ENCODE measurements at regions not wholly inside any gene's neighbourhood (a gene's known extent, or its start where the extent isn't known, plus 50 kb on each side); places are given as distances from the start of the nearest gene placed in this dataset.
"Not testable (repeated sequence)": the region's sequence is repeated elsewhere in the genome, so short reads cannot be mapped to it uniquely, and the experiment has no call there.

DNA sequence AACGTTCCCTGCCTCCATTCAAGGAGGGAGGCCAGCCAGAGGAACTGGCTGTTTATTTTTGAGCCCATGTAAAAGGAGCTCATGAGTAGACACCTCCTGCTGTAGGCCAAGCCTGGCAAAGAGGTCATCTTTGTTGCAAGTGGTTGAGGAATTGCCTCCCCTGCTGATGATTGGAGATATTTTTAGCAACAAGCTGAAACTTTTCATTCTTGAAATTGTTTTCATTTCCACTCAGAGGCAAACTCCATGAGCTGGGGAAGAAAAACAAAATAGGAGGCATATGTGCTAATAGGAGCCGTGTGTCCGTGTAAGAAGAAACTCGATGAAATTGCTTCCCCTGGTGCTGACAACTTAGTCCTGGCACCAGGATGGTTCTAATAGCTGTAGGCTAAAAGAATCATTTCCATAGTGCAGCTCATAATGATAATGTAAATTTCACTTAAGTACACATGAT, 440.1 kb upstream of the FAR2 start:
- H3K9me3 Mint-ChIP-seq: peaks cover 8% of the 10 kb centered on the region
- H3K4me3 Mint-ChIP-seq: no peak overlapping the region
- intact Hi-C loops (cut with micrococcal nuclease): no loop called here
- H3K27me3 Mint-ChIP-seq: no peaks in the 10 kb centered on the region
- H3K27ac Mint-ChIP-seq: no peak overlapping the region
- DNase-seq: no peak
- no peaks in the 10 kb centered on the region for H3K4me1 Mint-ChIP-seq
- no peaks in the 10 kb centered on the region for H3K36me3 Mint-ChIP-seq (ENCODE audit: low read depth)

DNA sequence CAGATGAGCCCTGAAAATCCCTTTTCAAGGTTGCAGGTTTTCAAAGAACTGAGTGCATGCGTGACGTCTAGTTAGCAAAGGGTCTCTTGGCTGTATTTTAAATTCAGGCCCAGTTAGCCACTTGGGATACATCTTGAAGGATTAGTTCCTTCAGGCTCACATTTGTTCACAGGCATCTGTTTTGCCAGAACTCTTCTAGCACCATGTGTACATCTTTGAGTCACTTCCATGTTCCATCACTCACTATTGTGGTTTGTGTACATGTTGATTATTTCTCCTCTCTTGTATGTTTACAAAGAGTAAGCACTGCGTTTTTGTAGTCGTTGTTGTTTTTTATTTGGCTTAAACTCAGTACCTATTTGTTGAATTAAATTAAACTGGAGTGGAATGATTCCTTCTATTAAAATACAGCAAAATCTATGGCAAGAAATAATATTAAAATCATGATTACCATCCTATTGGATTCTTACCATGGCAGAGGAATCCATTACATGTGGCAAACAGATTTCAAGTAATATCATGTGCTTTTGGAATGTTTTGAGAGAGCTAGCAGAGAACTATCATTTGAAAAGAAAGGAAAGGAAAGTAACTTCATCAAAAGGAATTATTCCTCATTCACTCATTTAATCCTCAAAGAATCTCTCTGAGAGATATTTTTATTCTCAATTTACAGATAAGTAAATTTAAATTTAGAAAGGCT, 438.9 kb upstream of the FAR2 start:
- DNase-seq: no peak
- Mint-ChIP-seq H3K27me3 (no peaks in the 10 kb centered on the region), H3K36me3 (ENCODE audit: low read depth) (no peaks in the 10 kb centered on the region), H3K9me3 (peaks cover 8% of the 10 kb centered on the region), H3K27ac (no peak overlapping the region), H3K4me3 (no peak overlapping the region), H3K4me1 (no peaks in the 10 kb centered on the region)
- intact Hi-C loops (cut with micrococcal nuclease): no loop called here

DNA sequence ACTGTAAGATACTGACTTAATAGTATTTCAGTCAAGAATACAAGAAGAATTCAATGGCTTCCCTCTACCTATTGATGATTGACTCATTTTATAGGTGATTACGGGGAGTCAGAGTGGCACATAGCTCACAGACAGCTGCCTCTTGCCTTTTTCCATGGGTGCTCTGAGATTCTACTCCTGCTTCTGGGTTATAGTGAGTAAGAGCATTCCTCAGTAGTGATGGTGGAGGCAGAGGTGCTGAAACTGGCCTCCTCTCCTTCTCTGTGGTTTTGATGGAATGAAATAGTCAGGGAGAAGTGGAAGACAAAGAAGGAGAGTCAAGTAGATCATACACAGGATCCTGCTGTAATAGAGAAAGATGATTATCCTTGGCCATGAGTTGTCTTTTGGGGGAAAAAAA, 438.2 kb upstream of the FAR2 start:
- intact Hi-C loops (cut with micrococcal nuclease): no loop called here
- no peak overlapping the region for H3K4me3 Mint-ChIP-seq
- no peaks in the 10 kb centered on the region for H3K27me3 Mint-ChIP-seq
- no peaks in the 10 kb centered on the region for H3K36me3 Mint-ChIP-seq (ENCODE audit: low read depth)
- no peak overlapping the region for H3K27ac Mint-ChIP-seq
- H3K9me3 Mint-ChIP-seq: peaks cover 5% of the 10 kb centered on the region
- DNase-seq: no peak
- no peaks in the 10 kb centered on the region for H3K4me1 Mint-ChIP-seq

DNA sequence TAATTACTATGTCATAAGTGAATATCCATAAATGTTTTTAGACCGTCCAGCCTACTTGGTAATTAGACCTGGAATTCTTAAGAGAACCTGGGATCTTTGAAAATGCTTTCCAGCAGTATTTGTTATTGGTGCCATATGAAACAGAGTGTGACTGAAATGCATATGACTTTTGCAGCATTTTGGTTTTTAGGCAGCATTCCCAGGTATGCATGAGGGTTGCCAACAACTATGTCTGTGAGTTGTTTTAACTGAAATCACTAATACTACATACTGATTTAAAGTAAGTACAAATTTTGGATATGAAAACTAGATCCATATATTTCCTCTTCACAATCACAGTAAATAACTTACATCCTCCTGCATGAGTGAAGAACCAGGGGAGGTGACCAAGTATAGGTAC, 437.7 kb upstream of the FAR2 start:
- Mint-ChIP-seq H3K36me3 (ENCODE audit: low read depth) (no peaks in the 10 kb centered on the region), H3K4me3 (no peak overlapping the region), H3K27ac (no peak overlapping the region), H3K27me3 (no peaks in the 10 kb centered on the region), H3K4me1 (no peaks in the 10 kb centered on the region), H3K9me3 (no peaks in the 10 kb centered on the region)
- no peak for DNase-seq
- intact Hi-C loops (cut with micrococcal nuclease): no loop called here

DNA sequence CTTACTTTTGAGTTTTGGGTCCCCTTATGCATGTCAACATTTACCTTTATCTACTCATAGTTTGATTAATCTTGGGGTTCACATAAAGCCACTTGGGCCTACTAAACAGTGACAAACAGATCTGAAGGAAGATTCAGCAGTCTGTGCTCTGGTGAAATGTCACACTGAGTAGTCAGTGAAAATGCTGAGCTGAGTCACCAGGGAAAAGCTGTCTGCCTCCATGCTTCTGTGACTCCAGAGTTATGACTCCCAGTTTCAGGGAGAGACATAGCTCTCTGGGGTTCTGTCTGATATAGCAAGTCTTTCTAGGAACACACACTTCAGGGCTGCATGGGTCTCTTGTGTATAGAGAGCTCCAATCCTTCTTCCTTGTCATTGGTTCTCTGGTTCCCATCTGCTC, 406.3 kb upstream of the FAR2 start:
- Mint-ChIP-seq H3K4me1 (no peaks in the 10 kb centered on the region), H3K4me3 (no peak overlapping the region)

DNA sequence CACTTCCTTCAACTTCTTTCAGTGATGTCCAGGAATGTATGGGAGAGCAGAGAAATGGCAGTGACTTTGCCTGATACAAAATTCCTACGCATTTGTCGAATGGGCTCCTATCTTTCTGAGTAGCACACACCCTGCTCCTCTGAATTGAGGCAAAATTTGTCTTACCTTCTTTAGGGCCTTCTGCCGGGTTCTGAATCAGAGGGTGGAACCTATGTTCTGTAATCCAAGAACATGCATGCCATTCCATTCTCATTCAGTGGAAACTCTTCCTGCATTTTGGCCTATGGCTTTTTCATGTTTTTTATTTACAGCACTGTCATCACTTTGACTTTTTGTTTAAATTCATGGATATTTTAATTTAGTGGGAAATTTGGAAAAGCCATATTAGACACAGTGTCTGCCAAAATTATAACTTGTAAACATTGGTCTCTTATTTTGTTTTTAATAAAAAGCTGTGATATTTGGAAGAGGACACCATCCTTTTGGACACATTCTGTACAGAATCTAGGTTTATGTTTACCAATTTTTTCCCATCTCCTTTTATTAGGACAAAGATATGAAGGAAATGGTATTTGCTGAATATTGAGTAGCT, 402.2 kb upstream of the FAR2 start:
- Mint-ChIP-seq H3K9me3 (no peaks in the 10 kb centered on the region), H3K27ac (no peak overlapping the region), H3K27me3 (no peaks in the 10 kb centered on the region), H3K36me3 (ENCODE audit: low read depth) (no peaks in the 10 kb centered on the region), H3K4me3 (no peak overlapping the region), H3K4me1 (no peaks in the 10 kb centered on the region)
- intact Hi-C loops (cut with micrococcal nuclease): no loop called here
- DNase-seq: no peak

More for the DNA sequence above, 406.3 kb upstream of the FAR2 start:
- no peak for DNase-seq
- intact Hi-C loops (cut with micrococcal nuclease): no loop called here
- Mint-ChIP-seq H3K27me3 (no peaks in the 10 kb centered on the region), H3K9me3 (no peaks in the 10 kb centered on the region), H3K27ac (no peak overlapping the region), H3K36me3 (ENCODE audit: low read depth) (no peaks in the 10 kb centered on the region)

DNA sequence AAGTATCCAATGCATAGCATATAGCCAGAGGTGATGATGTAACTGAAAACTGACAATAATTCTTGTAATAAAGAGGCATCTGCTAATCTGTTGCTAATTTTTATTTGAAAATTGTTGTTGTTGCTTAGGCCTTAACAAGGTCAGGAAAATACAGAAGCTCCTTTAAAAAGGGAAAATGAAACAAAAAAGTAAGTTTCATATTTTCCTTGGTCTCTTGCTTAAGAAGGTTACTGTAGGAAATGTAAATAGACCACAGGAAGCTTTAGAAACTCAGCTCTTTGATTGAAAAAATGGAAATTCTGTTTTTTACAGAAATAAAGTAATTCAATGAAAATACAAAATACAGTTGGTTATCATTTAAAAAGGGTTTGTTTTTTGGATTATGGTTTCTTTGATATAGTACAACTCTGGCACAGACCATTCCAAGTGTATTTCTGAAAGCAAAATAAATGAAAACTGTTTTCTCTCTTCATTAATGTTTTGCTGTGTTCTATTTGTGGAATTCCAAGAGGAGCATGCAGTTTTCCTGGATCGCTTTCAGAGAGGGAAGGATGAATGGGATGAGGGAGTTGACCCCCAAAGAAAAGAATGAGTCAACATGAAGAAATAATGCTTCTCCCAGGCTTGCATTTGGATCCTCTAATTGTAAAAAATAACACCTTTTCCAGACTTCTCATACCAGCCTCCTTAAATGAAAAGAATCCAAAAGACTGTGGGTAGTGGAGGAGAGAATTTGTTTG, 398.0 kb upstream of the FAR2 start:
- no peaks in the 10 kb centered on the region for H3K27me3 Mint-ChIP-seq
- DNase-seq: no peak
- intact Hi-C loops (cut with micrococcal nuclease): no loop called here
- no peak overlapping the region for H3K27ac Mint-ChIP-seq
- H3K36me3 Mint-ChIP-seq (ENCODE audit: low read depth): no peaks in the 10 kb centered on the region
- H3K4me1 Mint-ChIP-seq: no peaks in the 10 kb centered on the region
- no peaks in the 10 kb centered on the region for H3K9me3 Mint-ChIP-seq
- no peak overlapping the region for H3K4me3 Mint-ChIP-seq

DNA sequence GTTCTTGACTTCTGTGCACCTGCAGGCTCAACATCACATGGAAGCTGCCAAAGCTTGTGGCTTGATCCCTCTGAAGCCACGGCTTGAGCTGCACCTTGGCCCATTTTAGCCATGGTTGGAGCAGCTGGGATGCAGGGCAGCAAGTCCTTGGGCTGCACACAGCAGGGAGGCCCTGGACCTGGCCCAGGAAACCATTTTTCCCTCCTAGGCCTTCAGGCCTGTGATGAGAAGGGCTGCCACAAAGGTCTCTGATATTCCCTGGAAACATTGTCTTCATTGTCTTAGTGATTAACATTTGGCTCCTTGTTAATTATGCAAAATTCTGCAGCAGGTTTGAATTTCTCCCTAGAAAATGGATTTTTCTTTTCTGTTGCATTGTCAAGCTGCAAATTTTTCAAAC, 394.1 kb upstream of the FAR2 start:
- Mint-ChIP-seq H3K4me3 (no peak overlapping the region), H3K9me3 (no peaks in the 10 kb centered on the region), H3K27me3 (no peaks in the 10 kb centered on the region), H3K4me1 (no peaks in the 10 kb centered on the region), H3K36me3 (ENCODE audit: low read depth) (no peaks in the 10 kb centered on the region), H3K27ac (no peak overlapping the region)
- no peak for DNase-seq
- intact Hi-C loops (cut with micrococcal nuclease): no loop called here

DNA sequence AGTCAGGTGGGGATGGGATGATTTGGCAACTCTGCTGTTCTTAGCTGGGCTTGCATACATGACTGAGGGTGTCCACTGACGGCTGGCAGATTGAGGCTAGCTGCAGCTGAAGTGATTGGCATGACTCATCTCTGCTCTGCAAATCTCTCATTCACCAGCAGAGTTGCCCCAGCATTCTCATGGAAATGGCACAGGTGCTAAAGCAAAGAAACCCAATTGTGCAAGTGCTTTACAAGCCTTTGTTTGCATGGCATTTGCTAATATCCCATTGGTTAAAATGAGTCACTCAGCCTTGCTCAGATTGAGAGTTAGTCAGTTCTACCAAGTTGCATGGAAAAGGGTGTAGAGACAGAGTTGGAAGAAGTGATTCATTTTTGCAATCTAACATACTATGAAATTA, 389.7 kb upstream of the FAR2 start:
- no peak for DNase-seq
- H3K27me3 Mint-ChIP-seq: no peaks in the 10 kb centered on the region
- H3K27ac Mint-ChIP-seq: no peak overlapping the region
- H3K9me3 Mint-ChIP-seq: no peaks in the 10 kb centered on the region
- no peaks in the 10 kb centered on the region for H3K36me3 Mint-ChIP-seq (ENCODE audit: low read depth)
- intact Hi-C loops (cut with micrococcal nuclease): no loop called here
- no peak overlapping the region for H3K4me3 Mint-ChIP-seq
- H3K4me1 Mint-ChIP-seq: no peaks in the 10 kb centered on the region

DNA sequence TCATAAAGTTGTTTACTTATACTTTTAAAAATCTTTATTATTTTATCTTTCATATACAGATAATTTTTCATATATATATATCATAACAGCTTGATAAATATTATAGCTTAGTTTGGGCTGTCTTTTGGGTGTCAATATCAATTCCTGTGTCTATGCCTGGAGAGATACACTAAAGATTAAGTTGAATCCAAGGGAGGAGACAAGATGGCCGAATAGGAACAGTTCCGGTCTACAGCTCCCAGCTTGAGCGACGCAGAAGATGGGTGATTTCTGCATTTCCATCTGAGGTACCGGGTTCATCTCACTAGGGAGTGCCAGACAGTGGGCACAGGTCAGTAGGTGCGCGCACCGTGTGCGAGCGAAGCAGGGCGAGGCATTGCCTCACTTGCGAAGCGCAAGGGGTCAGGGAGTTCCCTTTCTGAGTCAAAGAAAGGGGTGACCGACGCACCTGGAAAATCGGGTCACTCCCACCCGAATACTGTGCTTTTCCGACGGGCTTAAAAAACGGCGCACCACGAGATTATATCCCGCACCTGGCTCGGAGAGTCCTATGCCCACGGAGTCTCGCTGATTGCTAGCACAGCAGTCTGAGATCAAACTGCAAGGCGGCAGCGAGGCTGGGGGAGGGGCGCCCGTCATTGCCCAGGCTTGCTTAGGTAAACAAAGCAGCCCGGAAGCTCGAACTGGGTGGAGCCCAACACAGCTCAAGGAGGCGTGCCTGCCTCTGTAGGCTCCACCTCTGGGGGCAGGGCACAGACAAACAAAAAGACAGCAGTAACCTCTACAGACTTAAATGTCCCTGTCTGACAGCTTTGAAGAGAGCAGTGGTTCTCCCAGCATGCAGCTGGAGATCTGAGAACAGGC, 388.8 kb upstream of the FAR2 start:
- intact Hi-C loops (cut with micrococcal nuclease); H3K9me3 Mint-ChIP-seq; DNase-seq; H3K27me3 Mint-ChIP-seq; H3K4me3 Mint-ChIP-seq; H3K4me1 Mint-ChIP-seq; H3K36me3 Mint-ChIP-seq (ENCODE audit: low read depth); H3K27ac Mint-ChIP-seq: not testable (repeated sequence)

DNA sequence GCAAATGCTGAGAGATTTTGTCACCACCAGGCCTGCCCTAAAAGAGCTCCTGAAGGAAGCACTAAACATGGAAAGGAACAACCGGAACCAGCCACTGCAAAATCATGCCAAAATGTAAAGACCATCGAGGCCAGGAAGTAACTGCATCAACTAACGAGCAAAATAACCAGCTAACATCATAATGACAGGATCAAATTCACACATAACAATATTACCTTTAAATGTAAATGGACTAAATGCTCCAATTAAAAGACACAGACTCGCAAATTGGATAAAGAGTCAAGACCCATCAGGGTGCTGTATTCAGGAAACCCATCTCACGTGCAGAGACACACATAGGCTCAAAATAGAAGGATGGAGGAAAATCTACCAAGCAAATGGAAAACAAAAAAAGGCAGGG, 387.2 kb upstream of the FAR2 start:
- H3K36me3 Mint-ChIP-seq (ENCODE audit: low read depth); H3K27ac Mint-ChIP-seq; H3K9me3 Mint-ChIP-seq; H3K27me3 Mint-ChIP-seq; H3K4me1 Mint-ChIP-seq; intact Hi-C loops (cut with micrococcal nuclease); H3K4me3 Mint-ChIP-seq; DNase-seq: not testable (repeated sequence)

DNA sequence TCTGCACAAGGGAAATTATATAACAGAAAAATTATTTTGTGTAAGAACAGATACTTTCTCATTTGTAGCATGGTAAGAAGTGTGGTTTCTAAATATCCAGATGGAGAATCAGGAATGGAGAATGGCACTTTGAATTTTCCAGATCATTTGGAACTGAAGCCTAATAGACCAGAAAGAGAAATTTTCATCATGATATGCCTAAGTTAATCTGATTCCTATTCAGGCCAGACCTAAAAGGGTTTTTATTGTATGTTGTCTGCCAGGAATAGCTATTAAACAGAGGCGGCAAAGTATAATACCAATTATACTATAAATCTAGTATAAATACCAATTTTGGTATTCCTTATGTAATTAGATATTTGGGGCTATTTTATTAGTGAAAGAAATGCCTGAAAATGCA, 382.7 kb upstream of the FAR2 start:
- DNase-seq: no peak
- intact Hi-C loops (cut with micrococcal nuclease): no loop called here
- Mint-ChIP-seq H3K27ac (no peak overlapping the region), H3K36me3 (ENCODE audit: low read depth) (no peaks in the 10 kb centered on the region), H3K9me3 (no peaks in the 10 kb centered on the region), H3K27me3 (no peaks in the 10 kb centered on the region), H3K4me3 (no peak overlapping the region), H3K4me1 (no peaks in the 10 kb centered on the region)

DNA sequence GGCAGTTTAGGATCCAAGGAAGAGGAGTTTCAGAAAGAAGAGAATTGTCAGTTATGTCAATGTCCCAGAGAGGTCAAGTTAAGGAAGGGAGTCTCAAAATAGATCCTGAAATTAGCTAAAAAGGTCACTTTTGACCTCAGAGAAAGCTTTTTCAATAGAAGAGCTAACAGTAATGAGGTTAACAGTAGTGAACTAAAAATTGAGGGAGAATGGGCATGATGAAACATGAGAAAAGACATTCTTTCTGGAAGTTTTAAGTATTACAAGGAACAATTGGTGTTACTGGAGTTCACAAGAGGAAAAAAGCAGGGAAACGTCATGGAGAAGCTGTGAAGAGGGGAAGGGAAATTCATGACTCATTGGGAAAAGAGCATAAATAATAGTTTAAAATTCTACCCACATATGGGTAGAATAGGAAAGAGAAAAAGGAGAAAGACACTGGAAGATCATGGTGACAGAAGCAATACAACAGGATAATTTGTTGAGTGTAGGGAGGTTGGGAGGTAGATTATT, 381.2 kb upstream of the FAR2 start:
- no peaks in the 10 kb centered on the region for H3K9me3 Mint-ChIP-seq
- H3K4me3 Mint-ChIP-seq: no peak overlapping the region
- H3K36me3 Mint-ChIP-seq (ENCODE audit: low read depth): no peaks in the 10 kb centered on the region
- DNase-seq: no peak
- intact Hi-C loops (cut with micrococcal nuclease): no loop called here
- H3K4me1 Mint-ChIP-seq: no peaks in the 10 kb centered on the region
- H3K27me3 Mint-ChIP-seq: no peaks in the 10 kb centered on the region
- H3K27ac Mint-ChIP-seq: no peak overlapping the region

DNA sequence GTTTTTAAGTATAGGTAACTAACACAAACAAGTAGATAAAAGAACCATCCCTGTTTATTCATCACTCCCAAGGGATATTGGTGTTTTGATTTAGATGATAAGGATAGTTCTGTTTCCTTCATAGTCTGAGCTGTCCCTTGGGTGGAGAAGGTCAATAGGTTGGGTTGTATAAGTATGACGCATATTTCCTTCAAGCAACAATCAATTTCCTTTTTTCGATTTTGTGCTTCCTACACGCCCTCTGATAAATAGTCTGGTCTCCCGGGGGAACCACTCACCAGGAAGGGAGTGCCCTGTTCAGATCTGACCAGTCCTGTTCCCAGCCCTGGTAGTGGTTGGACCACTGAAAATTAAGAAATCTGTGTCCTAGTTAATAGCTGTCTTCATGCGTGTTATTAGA, 378.8 kb upstream of the FAR2 start:
- Mint-ChIP-seq H3K4me1 (no peaks in the 10 kb centered on the region), H3K27me3 (no peaks in the 10 kb centered on the region), H3K9me3 (no peaks in the 10 kb centered on the region), H3K36me3 (ENCODE audit: low read depth) (no peaks in the 10 kb centered on the region), H3K27ac (no peak overlapping the region), H3K4me3 (no peak overlapping the region)
- intact Hi-C loops (cut with micrococcal nuclease): no loop called here
- DNase-seq: no peak
